GM12872 (cell line): ENCODE measurements at regions not wholly inside any gene's neighbourhood (a gene's known extent, or its start where the extent isn't known, plus 50 kb on each side); places are given as distances from the start of the nearest gene placed in this dataset.

Experiments used
- TF ChIP-seq, protein P1 (sequence below): IDR thresholded peaks from 3 replicates; pipeline ENCODE4 v1.5.1; 2011; ENCODE audit warnings: low read depth, mild to moderate bottlenecking, low read length, moderate library complexity; ENCODE audit not compliant: insufficient read depth

DNA sequence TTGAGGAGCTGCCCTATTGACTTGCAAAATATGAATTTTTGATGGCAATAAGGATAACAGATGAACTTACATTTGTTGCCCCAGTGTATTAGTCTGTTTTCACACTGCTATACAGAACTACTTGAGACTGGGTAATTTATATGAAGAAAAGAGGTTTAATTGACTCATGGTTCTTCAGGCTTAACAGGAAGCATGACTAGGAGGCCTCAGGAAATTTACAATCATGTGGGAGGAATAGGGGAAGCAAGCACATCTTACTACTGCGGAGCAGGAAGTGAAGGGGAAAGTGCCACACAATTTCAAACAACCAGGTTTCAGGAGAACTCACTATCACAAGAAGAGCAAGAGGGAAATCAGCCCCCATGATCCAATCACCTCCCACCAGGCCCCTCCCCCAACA is 57.9 kb downstream of the ZNF22 start:
- TF ChIP-seq, protein P1, sequence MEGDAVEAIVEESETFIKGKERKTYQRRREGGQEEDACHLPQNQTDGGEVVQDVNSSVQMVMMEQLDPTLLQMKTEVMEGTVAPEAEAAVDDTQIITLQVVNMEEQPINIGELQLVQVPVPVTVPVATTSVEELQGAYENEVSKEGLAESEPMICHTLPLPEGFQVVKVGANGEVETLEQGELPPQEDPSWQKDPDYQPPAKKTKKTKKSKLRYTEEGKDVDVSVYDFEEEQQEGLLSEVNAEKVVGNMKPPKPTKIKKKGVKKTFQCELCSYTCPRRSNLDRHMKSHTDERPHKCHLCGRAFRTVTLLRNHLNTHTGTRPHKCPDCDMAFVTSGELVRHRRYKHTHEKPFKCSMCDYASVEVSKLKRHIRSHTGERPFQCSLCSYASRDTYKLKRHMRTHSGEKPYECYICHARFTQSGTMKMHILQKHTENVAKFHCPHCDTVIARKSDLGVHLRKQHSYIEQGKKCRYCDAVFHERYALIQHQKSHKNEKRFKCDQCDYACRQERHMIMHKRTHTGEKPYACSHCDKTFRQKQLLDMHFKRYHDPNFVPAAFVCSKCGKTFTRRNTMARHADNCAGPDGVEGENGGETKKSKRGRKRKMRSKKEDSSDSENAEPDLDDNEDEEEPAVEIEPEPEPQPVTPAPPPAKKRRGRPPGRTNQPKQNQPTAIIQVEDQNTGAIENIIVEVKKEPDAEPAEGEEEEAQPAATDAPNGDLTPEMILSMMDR, result no peak

DNA sequence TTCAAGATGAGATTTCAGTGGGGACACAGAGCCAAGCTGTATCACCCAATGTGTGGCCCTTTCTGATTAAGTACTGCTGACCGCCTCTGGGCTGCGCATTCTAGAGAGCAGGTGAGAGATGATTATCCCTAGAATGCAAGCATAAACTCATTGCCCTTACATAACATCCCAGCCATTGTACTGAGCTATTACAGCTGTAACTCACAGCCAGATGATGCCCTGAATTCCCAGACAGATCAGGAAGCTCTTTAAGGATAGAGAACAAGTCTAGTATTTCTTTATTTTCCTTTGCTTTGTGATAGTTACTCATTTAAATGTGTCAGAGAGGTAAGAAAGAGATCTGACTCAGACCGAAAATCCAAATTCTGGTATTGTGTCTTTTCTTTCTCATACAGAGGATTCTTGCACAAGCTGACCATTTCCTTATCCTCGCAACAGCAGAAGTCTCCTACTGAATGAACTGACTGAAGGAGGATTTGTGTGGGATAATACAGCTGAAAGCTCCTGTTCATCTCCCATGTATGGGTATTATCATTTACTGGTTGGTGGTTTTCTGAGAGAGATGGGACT is 58.4 kb downstream of the ZNF22 start:
- TF ChIP-seq, protein P1, result no peak

DNA sequence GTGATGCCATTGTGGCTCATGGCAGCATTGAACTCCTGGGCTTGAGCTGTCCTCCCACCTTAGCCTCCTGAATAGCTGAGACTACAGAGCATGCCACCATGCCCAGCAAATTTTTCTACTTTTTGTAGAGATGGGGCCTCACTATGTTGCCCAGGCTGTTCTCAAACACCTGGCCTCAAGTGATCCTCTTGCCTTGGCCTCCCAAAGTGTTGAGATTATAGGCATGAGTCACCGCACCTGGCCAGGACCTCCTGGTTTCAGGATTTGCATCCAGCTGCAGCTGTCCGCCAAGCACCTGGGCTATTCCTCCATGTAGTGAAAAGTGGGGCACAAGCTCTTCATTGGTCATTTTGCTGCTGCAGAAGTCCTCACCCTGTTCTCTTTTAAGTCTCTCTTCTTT is 58.9 kb downstream of the ZNF22 start:
- TF ChIP-seq, protein P1, result no peak

- TF ChIP-seq, protein P1, result no peak
These were observed 61.3 kb downstream of the ZNF22 start for GRCh38 chr10:45061982-45062381.

DNA sequence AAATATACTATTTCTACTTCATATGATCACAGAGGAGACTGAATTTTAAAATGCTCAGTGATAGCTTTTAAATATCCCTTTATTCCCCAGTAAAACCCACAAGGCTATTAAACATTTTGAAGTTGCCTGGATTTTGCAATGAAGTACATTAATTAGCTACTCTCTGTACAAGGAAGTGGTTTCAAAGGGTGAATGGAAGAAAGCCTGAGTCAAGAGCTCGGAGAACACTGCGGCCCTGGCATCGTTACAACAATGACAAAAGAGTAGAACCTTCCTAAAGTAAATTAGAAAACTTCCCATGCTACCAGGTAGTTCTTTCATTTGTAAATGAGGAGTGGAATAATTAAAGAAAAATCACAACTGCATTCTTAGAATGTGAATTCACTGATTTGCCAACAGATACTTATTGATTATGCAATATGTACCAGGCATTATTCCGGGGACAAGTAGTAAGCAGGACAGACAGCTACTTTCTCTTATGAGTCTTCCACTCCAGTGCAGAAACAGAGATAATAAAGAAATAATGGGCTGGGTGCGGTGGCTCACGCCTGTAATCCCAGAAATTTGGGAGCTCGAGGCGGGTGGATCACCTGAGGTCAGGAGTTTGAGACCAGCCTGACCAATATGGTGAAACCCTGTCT is 63.0 kb downstream of the ZNF22 start:
- TF ChIP-seq, protein P1, result no peak

- TF ChIP-seq, protein P1, result no peak
These were observed 64.3 kb downstream of the ZNF22 start for GRCh38 chr10:45064998-45065397.

DNA sequence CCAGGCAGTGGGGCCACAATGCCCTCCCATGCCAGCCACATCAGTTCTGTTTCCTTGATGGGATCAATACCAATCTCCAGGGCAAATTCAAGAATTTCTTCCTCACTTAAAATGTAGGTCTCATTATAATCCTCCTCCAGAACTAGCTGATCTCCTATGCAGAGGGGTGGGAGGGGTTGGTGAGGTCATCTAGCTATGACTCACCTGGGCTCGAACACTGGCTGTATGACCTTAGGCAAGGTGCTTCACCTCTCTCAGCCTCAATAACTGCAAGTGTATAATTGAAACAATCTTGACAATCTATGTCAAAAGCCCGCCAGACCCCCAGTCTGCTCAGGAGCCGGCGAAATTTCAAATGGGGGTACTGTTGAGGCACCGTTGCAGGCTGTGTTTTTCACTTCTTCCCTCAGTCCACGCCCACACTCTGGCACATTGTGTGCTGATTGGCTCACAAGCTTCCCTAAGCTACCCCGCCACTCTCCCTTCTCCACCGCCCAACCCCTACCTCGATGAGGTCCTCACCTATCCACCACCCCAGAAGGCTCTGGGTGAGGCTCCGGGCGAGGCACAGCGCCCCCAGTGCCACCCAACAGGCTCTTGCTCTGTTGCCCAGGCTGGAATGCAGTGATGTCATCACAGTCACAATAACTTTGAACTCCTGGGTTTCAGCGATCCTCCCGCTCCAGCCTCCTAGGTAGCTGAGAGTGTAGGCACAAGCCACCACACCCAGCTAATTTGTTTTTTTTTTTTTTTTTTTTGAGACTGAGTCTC is 70.5 kb downstream of the ZNF22 start:
- TF ChIP-seq, protein P1, result no peak
